A673 (cell line): ENCODE measurements at regions not wholly inside any gene's neighbourhood (a gene's known extent, or its start where the extent isn't known, plus 50 kb on each side); places are given as distances from the start of the nearest gene placed in this dataset.

Experiments
- EZH2 ChIP-seq: fragments of 200-600 bp; sonication (generic); IDR thresholded peaks from 2 replicates; pipeline ENCODE4 v1.6.1; 2017; ENCODE audit warnings: borderline replicate concordance, low read depth, mild to moderate bottlenecking, mixed read lengths, antibody characterized with exemption, low read length; ENCODE audit not compliant: poor library complexity, severe bottlenecking
- TF ChIP-seq, protein P1 (sequence below): fragments of 300-800, 200-600 bp; sonication (generic); conservative IDR thresholded peaks from 2 replicates; pipeline ENCODE4 v1.5.1; 2017; ENCODE audit warnings: low read depth, mild to moderate bottlenecking, antibody characterized with exemption, low read length, moderate library complexity, mixed read lengths

DNA sequence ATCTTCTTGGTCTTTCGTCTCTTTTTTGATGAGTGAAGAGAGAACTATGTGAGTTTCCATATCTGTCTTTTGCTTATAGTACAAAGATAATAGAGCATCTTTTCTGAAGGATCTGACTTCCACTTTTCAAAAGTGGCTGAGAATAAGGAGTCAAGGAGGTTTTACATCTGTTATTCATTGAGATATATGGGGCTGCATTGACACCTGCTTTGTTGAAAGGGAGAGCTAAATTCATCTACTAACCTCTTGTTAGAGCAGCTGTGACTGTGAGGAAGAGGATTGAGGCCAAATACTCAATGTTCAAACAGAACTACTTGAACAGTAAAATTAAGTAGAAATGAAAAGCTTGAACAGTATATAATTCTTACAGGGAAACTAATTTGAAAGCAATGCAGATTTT is 130.2 kb upstream of the ATP2B1 start:
- TF ChIP-seq, protein P1, sequence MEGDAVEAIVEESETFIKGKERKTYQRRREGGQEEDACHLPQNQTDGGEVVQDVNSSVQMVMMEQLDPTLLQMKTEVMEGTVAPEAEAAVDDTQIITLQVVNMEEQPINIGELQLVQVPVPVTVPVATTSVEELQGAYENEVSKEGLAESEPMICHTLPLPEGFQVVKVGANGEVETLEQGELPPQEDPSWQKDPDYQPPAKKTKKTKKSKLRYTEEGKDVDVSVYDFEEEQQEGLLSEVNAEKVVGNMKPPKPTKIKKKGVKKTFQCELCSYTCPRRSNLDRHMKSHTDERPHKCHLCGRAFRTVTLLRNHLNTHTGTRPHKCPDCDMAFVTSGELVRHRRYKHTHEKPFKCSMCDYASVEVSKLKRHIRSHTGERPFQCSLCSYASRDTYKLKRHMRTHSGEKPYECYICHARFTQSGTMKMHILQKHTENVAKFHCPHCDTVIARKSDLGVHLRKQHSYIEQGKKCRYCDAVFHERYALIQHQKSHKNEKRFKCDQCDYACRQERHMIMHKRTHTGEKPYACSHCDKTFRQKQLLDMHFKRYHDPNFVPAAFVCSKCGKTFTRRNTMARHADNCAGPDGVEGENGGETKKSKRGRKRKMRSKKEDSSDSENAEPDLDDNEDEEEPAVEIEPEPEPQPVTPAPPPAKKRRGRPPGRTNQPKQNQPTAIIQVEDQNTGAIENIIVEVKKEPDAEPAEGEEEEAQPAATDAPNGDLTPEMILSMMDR = no peak
- TF ChIP-seq EZH2 = no peak
